ENCODE measurements at regions not wholly inside any gene's neighbourhood (a gene's known extent, or its start where the extent isn't known, plus 50 kb on each side); places are given as distances from the start of the nearest gene placed in this dataset.

GRCh38 chr9:80871596-80871995, 817.8 kb downstream of the TLE1 start:
- TF ChIP-seq CTCF (IDR thresholded peaks at IDR 0.05; ENCODE audit: poor library complexity) (no peak), EZH2 (IDR thresholded peaks at IDR 0.05; ENCODE audit: borderline replicate concordance) (no peak), EZH2phosphoT487 (IDR thresholded peaks at IDR 0.05; ENCODE audit: low read depth, severe bottlenecking, unreplicated experiment) (no peak)

Data from hepatocyte (in vitro differentiated cells).